BE2C (cell line): ENCODE measurements at regions not wholly inside any gene's neighbourhood (a gene's known extent, or its start where the extent isn't known, plus 50 kb on each side); places are given as distances from the start of the nearest gene placed in this dataset.

ENCODE experiments used
- DNase-seq: peaks from one replicate; pipeline ENCODE4 v3.0.0-alpha.2; 2020
- H3K27me3 ChIP-seq: fragments of 250-450 bp; sonication (Bioruptor Pico); 2 replicates; pipeline ENCODE4 v1.5.1; 2020; ENCODE audit warnings: mild to moderate bottlenecking
- H3K36me3 ChIP-seq: fragments of 250-450 bp; sonication (Bioruptor Pico); 2 replicates; pipeline ENCODE4 v1.5.1; 2020; ENCODE audit warnings: mild to moderate bottlenecking
- H3K4me1 ChIP-seq: fragments of 250-450 bp; sonication (Bioruptor Pico); 2 replicates; pipeline ENCODE4 v1.5.1; 2020
- H3K4me3 ChIP-seq: 2 replicates; pipeline ENCODE4 v1.5.1; 2011; ENCODE audit warnings: low read depth, low read length
- H3K9me3 ChIP-seq: fragments of 250-450 bp; sonication (Bioruptor Pico); 2 replicates; pipeline ENCODE4 v1.5.1; 2020
- TF ChIP-seq, protein P1 (sequence below): IDR thresholded peaks from 2 replicates; pipeline ENCODE4 v1.5.1; 2012; ENCODE audit warnings: mild to moderate bottlenecking, low read depth, low read length

DNA sequence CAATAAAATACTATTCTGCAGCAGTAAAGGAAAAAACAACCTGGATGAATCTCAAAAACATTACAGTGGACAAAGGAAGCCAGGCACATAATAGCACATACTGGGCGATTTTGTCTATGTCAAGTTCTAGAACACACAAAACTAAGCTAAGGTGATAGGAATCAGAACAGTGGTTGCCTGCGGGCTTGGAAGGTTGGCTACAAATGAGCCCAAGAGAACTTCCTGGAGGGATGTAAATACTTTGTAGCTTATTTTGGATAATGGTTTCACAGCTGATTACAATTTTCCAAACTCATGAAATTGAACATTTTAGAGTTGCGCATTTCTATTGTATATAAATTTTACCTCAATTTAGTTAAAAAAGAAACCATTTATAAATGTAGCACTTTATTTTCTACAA, 67.6 kb upstream of the CES5A start:
- TF ChIP-seq, protein P1, sequence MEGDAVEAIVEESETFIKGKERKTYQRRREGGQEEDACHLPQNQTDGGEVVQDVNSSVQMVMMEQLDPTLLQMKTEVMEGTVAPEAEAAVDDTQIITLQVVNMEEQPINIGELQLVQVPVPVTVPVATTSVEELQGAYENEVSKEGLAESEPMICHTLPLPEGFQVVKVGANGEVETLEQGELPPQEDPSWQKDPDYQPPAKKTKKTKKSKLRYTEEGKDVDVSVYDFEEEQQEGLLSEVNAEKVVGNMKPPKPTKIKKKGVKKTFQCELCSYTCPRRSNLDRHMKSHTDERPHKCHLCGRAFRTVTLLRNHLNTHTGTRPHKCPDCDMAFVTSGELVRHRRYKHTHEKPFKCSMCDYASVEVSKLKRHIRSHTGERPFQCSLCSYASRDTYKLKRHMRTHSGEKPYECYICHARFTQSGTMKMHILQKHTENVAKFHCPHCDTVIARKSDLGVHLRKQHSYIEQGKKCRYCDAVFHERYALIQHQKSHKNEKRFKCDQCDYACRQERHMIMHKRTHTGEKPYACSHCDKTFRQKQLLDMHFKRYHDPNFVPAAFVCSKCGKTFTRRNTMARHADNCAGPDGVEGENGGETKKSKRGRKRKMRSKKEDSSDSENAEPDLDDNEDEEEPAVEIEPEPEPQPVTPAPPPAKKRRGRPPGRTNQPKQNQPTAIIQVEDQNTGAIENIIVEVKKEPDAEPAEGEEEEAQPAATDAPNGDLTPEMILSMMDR: no peak
- H3K4me1 ChIP-seq: peaks cover 4% of the 10 kb centered on the region
- H3K4me3 ChIP-seq: no peak overlapping the region
- no peak for DNase-seq
- H3K27me3 ChIP-seq: no peaks in the 10 kb centered on the region
- H3K9me3 ChIP-seq: no peaks in the 10 kb centered on the region
- H3K36me3 ChIP-seq: no peaks in the 10 kb centered on the region

DNA sequence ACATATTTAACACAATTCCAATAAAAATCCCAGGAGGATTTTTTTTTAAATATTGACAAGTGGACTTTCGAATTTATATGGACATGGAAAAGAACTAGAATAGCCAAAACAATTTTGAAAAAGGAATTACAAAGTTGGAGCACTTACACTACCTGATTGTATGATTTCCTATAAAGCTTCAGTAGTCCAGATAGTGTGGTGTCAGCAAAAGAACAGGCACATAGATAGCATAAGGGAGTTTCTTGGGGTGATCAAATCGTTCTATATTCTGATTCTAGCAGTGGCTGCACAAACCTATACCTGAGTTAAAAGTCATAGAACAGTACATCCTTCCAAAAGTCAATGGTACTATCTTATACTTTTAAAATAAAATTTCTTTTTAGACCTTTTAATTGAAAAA, 66.4 kb upstream of the CES5A start:
- Histone ChIP-seq H3K36me3 (no peaks in the 10 kb centered on the region), H3K4me3 (no peak overlapping the region), H3K27me3 (no peaks in the 10 kb centered on the region), H3K9me3 (no peaks in the 10 kb centered on the region), H3K4me1 (peaks cover 4% of the 10 kb centered on the region)
- DNase-seq: no peak
- TF ChIP-seq, protein P1: no peak

DNA sequence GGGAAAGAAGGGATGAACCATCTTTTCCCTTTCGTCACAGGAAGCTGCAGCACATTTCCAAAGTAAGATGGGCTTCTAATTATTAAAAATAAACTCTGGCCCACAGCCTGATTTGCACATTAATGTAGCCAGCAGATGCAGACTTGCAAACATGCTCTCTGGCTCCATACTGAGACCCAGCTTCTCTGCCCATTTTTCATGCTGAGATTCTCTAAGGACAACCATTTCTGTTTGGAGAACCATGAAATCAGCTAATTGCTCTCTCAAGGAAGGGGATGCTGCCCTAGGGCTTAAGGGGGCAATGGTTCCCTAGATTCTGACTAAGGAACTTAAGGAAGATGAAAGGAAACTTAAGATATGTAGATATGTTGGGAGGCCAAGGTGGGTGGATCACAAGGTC, 63.0 kb upstream of the CES5A start:
- TF ChIP-seq, protein P1: no peak

DNA sequence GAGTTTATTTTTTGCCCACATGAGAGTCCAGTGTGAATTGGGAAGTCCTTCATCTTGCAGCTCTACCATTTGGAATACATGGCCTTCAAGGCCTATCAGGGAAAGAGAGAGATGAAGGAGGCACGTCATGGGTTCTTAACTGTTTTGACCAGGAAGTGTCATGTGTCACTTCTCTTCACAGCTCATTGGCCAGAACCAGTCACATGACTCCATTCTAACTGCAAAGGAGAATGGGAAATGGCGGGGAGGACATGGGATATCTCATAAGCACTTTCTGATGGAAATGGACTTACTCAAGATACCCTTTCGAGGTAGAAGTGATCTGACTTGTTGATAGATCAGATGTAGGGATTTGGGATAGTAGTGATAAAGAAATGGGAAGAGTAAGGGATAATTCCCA, 57.9 kb upstream of the CES5A start:
- no peak overlapping the region for H3K4me3 ChIP-seq
- H3K9me3 ChIP-seq: no peaks in the 10 kb centered on the region
- DNase-seq: no peak
- H3K36me3 ChIP-seq: no peaks in the 10 kb centered on the region
- TF ChIP-seq, protein P1: no peak
- H3K4me1 ChIP-seq: no peaks in the 10 kb centered on the region
- H3K27me3 ChIP-seq: no peaks in the 10 kb centered on the region

More for the DNA sequence above, 63.0 kb upstream of the CES5A start:
- no peak for DNase-seq
- Histone ChIP-seq H3K4me1 (no peaks in the 10 kb centered on the region), H3K9me3 (no peaks in the 10 kb centered on the region), H3K4me3 (no peak overlapping the region), H3K36me3 (no peaks in the 10 kb centered on the region), H3K27me3 (no peaks in the 10 kb centered on the region)

DNA sequence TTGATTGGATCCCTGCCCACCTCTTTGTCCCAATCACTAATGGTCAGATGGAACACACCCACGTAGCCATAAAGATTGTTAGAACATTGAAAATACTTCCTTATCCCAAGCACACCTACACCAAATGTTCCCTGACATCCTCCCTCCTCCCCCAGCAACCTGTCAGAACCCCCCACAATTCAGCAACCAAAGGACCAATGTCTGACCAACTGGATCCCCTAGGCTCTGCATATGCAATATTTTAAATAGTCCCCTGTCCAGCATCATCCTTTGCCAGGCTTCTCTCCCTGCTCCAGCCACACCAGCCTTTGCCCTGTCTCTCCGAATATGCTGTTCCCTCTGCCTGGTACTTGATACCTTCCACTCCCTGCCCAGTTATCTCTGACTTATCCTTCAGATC, 54.9 kb upstream of the CES5A start:
- Histone ChIP-seq H3K36me3 (no peaks in the 10 kb centered on the region), H3K4me1 (no peaks in the 10 kb centered on the region), H3K27me3 (peaks cover 9% of the 10 kb centered on the region), H3K9me3 (no peaks in the 10 kb centered on the region), H3K4me3 (no peak overlapping the region)
- TF ChIP-seq, protein P1: no peak
- no peak for DNase-seq

DNA sequence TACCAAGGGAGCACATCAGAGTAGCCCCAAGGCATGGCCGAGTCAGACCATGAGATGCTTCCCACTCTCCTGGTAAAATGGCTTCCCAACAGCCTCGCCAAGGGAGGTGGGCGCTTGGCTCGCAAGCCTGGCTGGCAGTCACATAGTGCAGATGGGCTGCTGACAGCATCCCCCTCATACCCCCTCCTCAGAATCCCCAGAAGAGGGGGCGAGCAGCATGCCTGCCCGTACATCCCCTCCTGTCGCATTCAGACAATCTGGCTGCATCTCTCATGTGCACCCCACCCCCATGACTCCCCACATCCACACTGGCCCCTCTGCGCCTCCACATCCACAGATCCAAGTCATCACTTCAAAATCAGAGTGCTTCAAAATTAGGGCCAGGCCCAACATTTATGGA, 54.0 kb upstream of the CES5A start:
- Histone ChIP-seq H3K27me3 (peaks cover 10% of the 10 kb centered on the region), H3K36me3 (no peaks in the 10 kb centered on the region), H3K4me1 (no peaks in the 10 kb centered on the region), H3K9me3 (no peaks in the 10 kb centered on the region), H3K4me3 (no peak overlapping the region)
- TF ChIP-seq, protein P1: no peak
- no peak for DNase-seq
